Caco-2 (cell line): ENCODE measurements at regions not wholly inside any gene's neighbourhood (a gene's known extent, or its start where the extent isn't known, plus 50 kb on each side); places are given as distances from the start of the nearest gene placed in this dataset.

Source experiments
- BruUV-seq: library from RNA; stranded (reverse); fragments of 400-500 nt; replicated peaks from 2 replicates; lab custom pipeline; 2021; lab: Mats Ljungman, UMichigan
- CTCF ChIA-PET: fragments of 300-600 bp; sonication (Branson Sonifier 250); formaldehyde crosslinking; loops from one replicate; lab custom pipeline; 2022; ENCODE audit warnings: antibody characterized with exemption; lab: Charles Lee
- POLR2A ChIA-PET: fragments of 300-600 bp; sonication (Branson Sonifier 250); formaldehyde crosslinking; loops from one replicate; lab custom pipeline; 2022; ENCODE audit warnings: antibody characterized with exemption; lab: Charles Lee
- DNase-seq, 2 experiments: peaks; one replicate each; pipeline versions ENCODE4 v3.0.0 to v3.0.0-alpha.2; 2020 to 2022
- H3K27me3 ChIP-seq: replicated peaks from 2 replicates; pipeline ENCODE4 v1.6.0; 2011; ENCODE audit warnings: low read length; ENCODE audit not compliant: control insufficient read depth, insufficient read depth
- H3K36me3 ChIP-seq: 2 replicates; pipeline ENCODE4 v1.5.1; 2011; ENCODE audit warnings: low read length; ENCODE audit not compliant: control insufficient read depth, insufficient read depth
- H3K4me1 ChIP-seq: fragments of 250-450 bp; sonication (Bioruptor Pico); 2 replicates; pipeline ENCODE4 v1.5.1; 2020; ENCODE audit warnings: mild to moderate bottlenecking
- H3K4me3 ChIP-seq: 2 replicates; pipeline ENCODE4 v1.5.1; 2011; ENCODE audit warnings: low read depth, mild to moderate bottlenecking, control low read depth, low read length
- H3K9me3 ChIP-seq: fragments of 250-450 bp; sonication (Bioruptor Pico); 2 replicates; pipeline ENCODE4 v1.5.1; 2020; ENCODE audit warnings: mild to moderate bottlenecking, moderate library complexity
- H3K27ac Mint-ChIP-seq: one replicate; pipeline ENCODE4 v1.8.0; 2022; ENCODE audit warnings: mixed read lengths; ENCODE audit not compliant: unreplicated experiment
- H3K27me3 Mint-ChIP-seq: one replicate; pipeline ENCODE4 v1.8.0; 2022; ENCODE audit warnings: mixed read lengths; ENCODE audit not compliant: insufficient read depth, unreplicated experiment
- H3K36me3 Mint-ChIP-seq: one replicate; pipeline ENCODE4 v1.8.0; 2022; ENCODE audit warnings: mild to moderate bottlenecking, mixed read lengths; ENCODE audit not compliant: insufficient read depth, unreplicated experiment
- H3K4me1 Mint-ChIP-seq: one replicate; pipeline ENCODE4 v1.8.0; 2022; ENCODE audit warnings: low read depth, mixed read lengths; ENCODE audit not compliant: unreplicated experiment
- H3K4me3 Mint-ChIP-seq: one replicate; pipeline ENCODE4 v1.8.0; 2022; ENCODE audit warnings: mild to moderate bottlenecking, moderate library complexity, mixed read lengths; ENCODE audit not compliant: unreplicated experiment
- H3K9me3 Mint-ChIP-seq: one replicate; pipeline ENCODE4 v1.8.0; 2022; ENCODE audit warnings: mixed read lengths; ENCODE audit not compliant: unreplicated experiment
- intact Hi-C: fragments of 100-400 bp; cut with micrococcal nuclease; formaldehyde crosslinking; loops from one replicate; pipeline ENCODE4 v1.10.0; 2022; ENCODE audit not compliant: unreplicated experiment
- TF ChIP-seq, protein P1 (sequence below), 2 experiments: fragments of 200-600 bp in 1 of 2; IDR thresholded peaks; 1 replicate in 1 of 2; 2 replicates in 1 of 2; pipeline versions ENCODE4 v1.5.1 to v1.8.0; 2011 to 2022; ENCODE audit warnings: antibody characterized with exemption in 1 of 2, control low read depth in 1 of 2, inconsistent platforms in 1 of 2, low read depth in 1 of 2, low read length in 1 of 2, mild to moderate bottlenecking in 1 of 2, moderate library complexity in 1 of 2; ENCODE audit not compliant: insufficient read depth in 1 of 2, severe bottlenecking in 1 of 2, unreplicated experiment in 1 of 2

DNA sequence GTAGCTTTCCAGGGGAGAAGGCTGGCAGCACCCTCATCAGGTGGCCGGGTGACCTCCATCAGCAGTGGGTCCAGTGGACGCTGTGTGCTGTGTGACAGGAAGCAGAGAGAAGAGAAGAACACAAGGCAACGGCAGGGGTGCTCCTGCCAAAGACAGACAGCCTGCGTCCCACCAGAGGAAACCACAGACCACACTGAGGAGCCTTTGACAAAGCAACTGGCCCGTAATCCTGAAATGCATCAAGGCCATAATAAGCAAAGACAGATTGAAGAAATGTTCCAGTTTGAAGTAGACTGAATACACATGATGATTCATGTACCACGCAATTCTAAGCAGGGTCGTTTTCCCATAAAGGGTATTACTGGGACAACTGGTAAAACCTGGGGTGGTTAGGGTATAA lies 172.4 kb downstream of the FBXO15 start:
- Mint-ChIP-seq H3K9me3 (no peaks in the 10 kb centered on the region), H3K4me3 (no peak overlapping the region), H3K27ac (no peak overlapping the region), H3K4me1 (no peaks in the 10 kb centered on the region), H3K36me3 (no peaks in the 10 kb centered on the region), H3K27me3 (peaks cover 10% of the 10 kb centered on the region)
- POLR2A ChIA-PET, result no interaction called here
- no peak overlapping the region for H3K4me3 ChIP-seq
- intact Hi-C loops, result no loop called here
- no peak for DNase-seq
- CTCF ChIA-PET, result no interaction called here
- H3K36me3 ChIP-seq, result no peaks in the 10 kb centered on the region
- TF ChIP-seq, protein P1, sequence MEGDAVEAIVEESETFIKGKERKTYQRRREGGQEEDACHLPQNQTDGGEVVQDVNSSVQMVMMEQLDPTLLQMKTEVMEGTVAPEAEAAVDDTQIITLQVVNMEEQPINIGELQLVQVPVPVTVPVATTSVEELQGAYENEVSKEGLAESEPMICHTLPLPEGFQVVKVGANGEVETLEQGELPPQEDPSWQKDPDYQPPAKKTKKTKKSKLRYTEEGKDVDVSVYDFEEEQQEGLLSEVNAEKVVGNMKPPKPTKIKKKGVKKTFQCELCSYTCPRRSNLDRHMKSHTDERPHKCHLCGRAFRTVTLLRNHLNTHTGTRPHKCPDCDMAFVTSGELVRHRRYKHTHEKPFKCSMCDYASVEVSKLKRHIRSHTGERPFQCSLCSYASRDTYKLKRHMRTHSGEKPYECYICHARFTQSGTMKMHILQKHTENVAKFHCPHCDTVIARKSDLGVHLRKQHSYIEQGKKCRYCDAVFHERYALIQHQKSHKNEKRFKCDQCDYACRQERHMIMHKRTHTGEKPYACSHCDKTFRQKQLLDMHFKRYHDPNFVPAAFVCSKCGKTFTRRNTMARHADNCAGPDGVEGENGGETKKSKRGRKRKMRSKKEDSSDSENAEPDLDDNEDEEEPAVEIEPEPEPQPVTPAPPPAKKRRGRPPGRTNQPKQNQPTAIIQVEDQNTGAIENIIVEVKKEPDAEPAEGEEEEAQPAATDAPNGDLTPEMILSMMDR (IDR thresholded peaks at IDR 0.05; ENCODE audit: insufficient read depth in 1 of 2, low read depth in 1 of 2, low read length in 1 of 2, severe bottlenecking in 1 of 2, unreplicated experiment in 1 of 2), result no peak
- H3K4me1 ChIP-seq, result no peaks in the 10 kb centered on the region
- no TSS peak for BruUV-seq
- no peaks in the 10 kb centered on the region for H3K27me3 ChIP-seq
- H3K9me3 ChIP-seq, result no peaks in the 10 kb centered on the region

DNA sequence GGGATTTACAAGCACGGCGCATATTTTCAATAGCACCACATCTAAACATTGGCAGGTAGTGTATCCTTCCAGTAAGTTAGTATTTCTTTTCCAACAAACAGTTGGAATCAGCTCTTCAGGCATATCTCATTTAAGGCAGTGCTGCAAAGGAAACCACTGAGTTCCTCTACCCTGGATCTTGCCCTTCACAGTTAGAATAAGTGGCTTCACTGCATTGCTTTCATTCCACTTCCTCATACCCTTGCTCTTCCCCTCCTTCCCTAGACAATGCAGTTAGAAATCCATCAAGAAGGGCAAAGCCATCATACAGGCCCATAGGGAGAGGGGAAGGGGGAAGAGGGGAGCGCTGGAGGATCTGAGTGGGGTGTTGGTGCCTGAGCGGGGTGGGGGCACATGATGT lies 173.7 kb downstream of the FBXO15 start:
- no peaks in the 10 kb centered on the region for H3K4me1 ChIP-seq
- ChIA-PET CTCF (no interaction called here), POLR2A (no interaction called here)
- H3K4me3 ChIP-seq, result no peak overlapping the region
- DNase-seq, result no peak
- no peaks in the 10 kb centered on the region for H3K4me1 Mint-ChIP-seq
- no peak overlapping the region for H3K4me3 Mint-ChIP-seq
- TF ChIP-seq, protein P1 (IDR thresholded peaks at IDR 0.05; ENCODE audit: insufficient read depth in 1 of 2, low read depth in 1 of 2, low read length in 1 of 2, severe bottlenecking in 1 of 2, unreplicated experiment in 1 of 2), result no peak
- no peaks in the 10 kb centered on the region for H3K36me3 Mint-ChIP-seq
- intact Hi-C loops, result no loop called here
- BruUV-seq, result no TSS peak
- no peaks in the 10 kb centered on the region for H3K27me3 ChIP-seq
- H3K9me3 ChIP-seq, result no peaks in the 10 kb centered on the region
- no peaks in the 10 kb centered on the region for H3K9me3 Mint-ChIP-seq
- no peaks in the 10 kb centered on the region for H3K36me3 ChIP-seq
- H3K27ac Mint-ChIP-seq, result no peak overlapping the region
- H3K27me3 Mint-ChIP-seq, result peaks cover 8% of the 10 kb centered on the region

DNA sequence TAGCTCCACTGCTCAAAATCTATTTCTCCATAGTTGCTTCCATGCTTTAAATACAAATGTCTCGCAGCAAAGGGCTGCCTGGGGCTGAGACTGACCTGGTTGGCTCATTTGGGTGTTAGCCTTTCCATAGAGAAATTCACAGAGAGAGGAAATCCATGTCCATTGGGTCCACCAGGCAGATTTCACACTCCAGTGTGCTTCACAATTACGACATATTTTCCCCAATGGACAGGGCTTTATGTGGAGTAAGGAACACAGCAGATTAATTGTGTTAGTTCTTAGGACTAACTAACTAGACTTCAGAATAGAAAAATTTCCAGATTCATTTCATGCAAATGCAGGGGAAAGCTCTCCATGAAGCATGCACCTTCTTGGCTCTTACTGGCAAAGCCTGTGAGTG lies 180.7 kb downstream of the FBXO15 start:
- no peak overlapping the region for H3K4me3 ChIP-seq
- H3K27me3 ChIP-seq, result no peaks in the 10 kb centered on the region
- Mint-ChIP-seq H3K27ac (no peak overlapping the region), H3K27me3 (no peaks in the 10 kb centered on the region), H3K4me1 (no peaks in the 10 kb centered on the region), H3K36me3 (no peaks in the 10 kb centered on the region), H3K4me3 (no peak overlapping the region), H3K9me3 (no peaks in the 10 kb centered on the region)
- no peaks in the 10 kb centered on the region for H3K36me3 ChIP-seq
- ChIA-PET POLR2A (no interaction called here), CTCF (no interaction called here)
- intact Hi-C loops, result no loop called here
- no peaks in the 10 kb centered on the region for H3K9me3 ChIP-seq
- H3K4me1 ChIP-seq, result no peaks in the 10 kb centered on the region
- BruUV-seq, result no TSS peak
- no peak for DNase-seq
- TF ChIP-seq, protein P1 (IDR thresholded peaks at IDR 0.05; ENCODE audit: insufficient read depth in 1 of 2, low read depth in 1 of 2, low read length in 1 of 2, severe bottlenecking in 1 of 2, unreplicated experiment in 1 of 2), result no peak
